ENCODE measurements at regions not wholly inside any gene's neighbourhood (a gene's known extent, or its start where the extent isn't known, plus 50 kb on each side); places are given as distances from the start of the nearest gene placed in this dataset.
A peak's percentile ranks its signal among the peaks of the same experiment; 100 is the strongest.

GRCh38 chr5:122258241-122258640 is 53.8 kb upstream of the SNCAIP start:
- TF ChIP-seq CTCF (conservative IDR thresholded peaks at IDR 0.05; ENCODE audit: low read depth, low read length), result no peak
- H3K4me3 ChIP-seq (ENCODE audit: low read depth, low read length), result no peak overlapping the region
- DNase-seq (ENCODE audit: low read depth), result no peak

GRCh38 chr5:122258840-122259239 is 53.2 kb upstream of the SNCAIP start:
- DNase-seq (ENCODE audit: low read depth), result no peak
- no peak overlapping the region for H3K4me3 ChIP-seq (ENCODE audit: low read depth, low read length)
- no peak for TF ChIP-seq CTCF (conservative IDR thresholded peaks at IDR 0.05; ENCODE audit: low read depth, low read length)

GRCh38 chr5:122259995-122260394 is 52.0 kb upstream of the SNCAIP start:
- no peak for TF ChIP-seq CTCF (conservative IDR thresholded peaks at IDR 0.05; ENCODE audit: low read depth, low read length)
- peak; percentile 6 for DNase-seq (ENCODE audit: low read depth)
- H3K4me3 ChIP-seq (ENCODE audit: low read depth, low read length), result no peak overlapping the region

- no peak overlapping the region for H3K4me3 ChIP-seq (ENCODE audit: low read depth, low read length)
- no peak for DNase-seq (ENCODE audit: low read depth)
- TF ChIP-seq CTCF (conservative IDR thresholded peaks at IDR 0.05; ENCODE audit: low read depth, low read length), result no peak
Observed at GRCh38 chr5:122262103-122262502, 49.9 kb upstream of the SNCAIP start.
